Astrocyte of the cerebellum (primary cell): ENCODE measurements at regions not wholly inside any gene's neighbourhood (a gene's known extent, or its start where the extent isn't known, plus 50 kb on each side); places are given as distances from the start of the nearest gene placed in this dataset.
"Not testable (repeated sequence)": the region's sequence is repeated elsewhere in the genome, so short reads cannot be mapped to it uniquely, and the experiment has no call there.

ENCODE experiments used
- DNase-seq: peaks from one replicate; pipeline ENCODE4 v3.0.0-alpha.2; 2011; ENCODE audit warnings: low read depth
- H3K4me3 ChIP-seq: 2 replicates; pipeline ENCODE4 v1.5.1; 2011; ENCODE audit warnings: mild to moderate bottlenecking, low read depth, low read length, moderate library complexity
- CTCF ChIP-seq: IDR thresholded peaks from 2 replicates; pipeline ENCODE4 v1.5.1; 2012; ENCODE audit warnings: low read length, low read depth, moderate library complexity, mild to moderate bottlenecking; ENCODE audit errors: missing control alignments
- in situ Hi-C: cut with HindIII; loops from 2 replicates; pipeline ENCODE4 v1.10.0; 2017; ENCODE audit warnings: low sequenced_read_pairs

- in situ Hi-C loops, result no loop called here
- no peak for TF ChIP-seq CTCF
- no peak for DNase-seq
- no peak overlapping the region for H3K4me3 ChIP-seq
Measured at GRCh38 chr9:78150312-78150982, 85.4 kb upstream of the CEP78 start.

- DNase-seq, result no peak
- no peak for TF ChIP-seq CTCF
- in situ Hi-C loops, result no loop called here
- H3K4me3 ChIP-seq, result no peak overlapping the region
Measured at GRCh38 chr9:78149702-78150291, 86.1 kb upstream of the CEP78 start.

GRCh38 chr9:78146241-78146640 lies 89.6 kb upstream of the CEP78 start:
- no peak for TF ChIP-seq CTCF
- in situ Hi-C loops, result no loop called here
- no peak overlapping the region for H3K4me3 ChIP-seq
- DNase-seq, result no peak

GRCh38 chr9:78144663-78145377 lies 91.1 kb upstream of the CEP78 start:
- no peak for DNase-seq
- no peak overlapping the region for H3K4me3 ChIP-seq
- in situ Hi-C loops, result no loop called here
- no peak for TF ChIP-seq CTCF

GRCh38 chr9:78144008-78144381 lies 91.9 kb upstream of the CEP78 start:
- no peak for DNase-seq
- no peak for TF ChIP-seq CTCF
- no peak overlapping the region for H3K4me3 ChIP-seq
- in situ Hi-C loops, result no loop called here

GRCh38 chr9:78143281-78144007 lies 92.4 kb upstream of the CEP78 start:
- H3K4me3 ChIP-seq, result no peak overlapping the region
- TF ChIP-seq CTCF, result no peak
- in situ Hi-C loops, result no loop called here
- no peak for DNase-seq

- in situ Hi-C loops, H3K4me3 ChIP-seq, DNase-seq: not testable (repeated sequence)
Measured at GRCh38 chr9:78142264-78142663, 93.6 kb upstream of the CEP78 start.
